ENCODE measurements at regions not wholly inside any gene's neighbourhood (a gene's known extent, or its start where the extent isn't known, plus 50 kb on each side); places are given as distances from the start of the nearest gene placed in this dataset.

DNA sequence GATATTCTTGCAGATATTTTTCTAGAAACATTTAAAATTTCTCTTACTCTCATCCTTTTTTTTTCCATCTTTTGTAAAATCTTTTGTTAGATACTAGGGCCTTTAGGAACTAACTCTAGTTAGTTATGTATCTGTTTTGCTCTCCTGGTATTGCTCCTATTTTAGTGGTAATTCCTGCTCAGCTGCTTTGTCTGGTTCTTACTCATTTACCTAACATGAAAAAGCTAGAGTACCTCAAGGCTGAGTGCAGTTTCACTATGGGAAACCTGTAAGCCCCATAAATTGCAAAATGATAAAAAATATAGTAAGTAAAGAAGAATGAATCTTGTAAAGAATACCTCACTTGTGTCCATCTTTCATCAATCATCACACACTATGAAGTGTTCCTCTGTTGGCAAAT, 1602.0 kb downstream of the GRIK2 start:
- TF ChIP-seq, protein P1, sequence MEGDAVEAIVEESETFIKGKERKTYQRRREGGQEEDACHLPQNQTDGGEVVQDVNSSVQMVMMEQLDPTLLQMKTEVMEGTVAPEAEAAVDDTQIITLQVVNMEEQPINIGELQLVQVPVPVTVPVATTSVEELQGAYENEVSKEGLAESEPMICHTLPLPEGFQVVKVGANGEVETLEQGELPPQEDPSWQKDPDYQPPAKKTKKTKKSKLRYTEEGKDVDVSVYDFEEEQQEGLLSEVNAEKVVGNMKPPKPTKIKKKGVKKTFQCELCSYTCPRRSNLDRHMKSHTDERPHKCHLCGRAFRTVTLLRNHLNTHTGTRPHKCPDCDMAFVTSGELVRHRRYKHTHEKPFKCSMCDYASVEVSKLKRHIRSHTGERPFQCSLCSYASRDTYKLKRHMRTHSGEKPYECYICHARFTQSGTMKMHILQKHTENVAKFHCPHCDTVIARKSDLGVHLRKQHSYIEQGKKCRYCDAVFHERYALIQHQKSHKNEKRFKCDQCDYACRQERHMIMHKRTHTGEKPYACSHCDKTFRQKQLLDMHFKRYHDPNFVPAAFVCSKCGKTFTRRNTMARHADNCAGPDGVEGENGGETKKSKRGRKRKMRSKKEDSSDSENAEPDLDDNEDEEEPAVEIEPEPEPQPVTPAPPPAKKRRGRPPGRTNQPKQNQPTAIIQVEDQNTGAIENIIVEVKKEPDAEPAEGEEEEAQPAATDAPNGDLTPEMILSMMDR (IDR thresholded peaks at IDR 0.05; ENCODE audit: low read length), result no peak
- TF ChIP-seq EZH2 (IDR thresholded peaks at IDR 0.05; ENCODE audit: borderline replicate concordance, low read length), result no peak

Data from OCI-LY1 (cell line).